Left renal cortex interstitium (tissue), 4 donors: ENCODE measurements at regions not wholly inside any gene's neighbourhood (a gene's known extent, or its start where the extent isn't known, plus 50 kb on each side); places are given as distances from the start of the nearest gene placed in this dataset.

Experiments used
- DNase-seq, 4 donors: peaks; one replicate each; pipeline ENCODE4 v3.0.0-alpha.2; 2013; ENCODE audit warnings: low read depth in 4 of 4, low spot score in 2 of 4, missing footprints in 1 of 4

GRCh38 chr10:69715899-69716606 is 85.7 kb upstream of the COL13A1 start:
- no peak for DNase-seq

- DNase-seq, result no peak
These were observed 84.8 kb upstream of the COL13A1 start for GRCh38 chr10:69716711-69717560.

- no peak for DNase-seq
These were observed 82.8 kb upstream of the COL13A1 start for GRCh38 chr10:69718951-69719350.

- peak in 3 of 4 donors; percentile 37 to 50 (median 41) for DNase-seq
These were observed 79.9 kb upstream of the COL13A1 start for GRCh38 chr10:69721690-69722310.

GRCh38 chr10:69723653-69724052 is 78.1 kb upstream of the COL13A1 start:
- DNase-seq, result no peak

GRCh38 chr10:69726850-69727249 is 74.9 kb upstream of the COL13A1 start:
- no peak for DNase-seq

GRCh38 chr10:69728335-69728870 is 73.3 kb upstream of the COL13A1 start:
- DNase-seq, result no peak

- no peak for DNase-seq
These were observed 72.2 kb upstream of the COL13A1 start for GRCh38 chr10:69729326-69730048.

- DNase-seq, result no peak
These were observed 71.2 kb upstream of the COL13A1 start for GRCh38 chr10:69730251-69731156.

GRCh38 chr10:69731184-69731583 is 70.5 kb upstream of the COL13A1 start:
- DNase-seq, result no peak

GRCh38 chr10:69731698-69732097 is 70.0 kb upstream of the COL13A1 start:
- no peak for DNase-seq

GRCh38 chr10:69732147-69732825 is 69.4 kb upstream of the COL13A1 start:
- DNase-seq, result no peak

GRCh38 chr10:69732826-69733150 is 68.9 kb upstream of the COL13A1 start:
- no peak for DNase-seq

GRCh38 chr10:69733791-69734261 is 67.9 kb upstream of the COL13A1 start:
- no peak for DNase-seq

- DNase-seq, result no peak
These were observed 67.3 kb upstream of the COL13A1 start for GRCh38 chr10:69734416-69734796.

GRCh38 chr10:69734797-69735468 is 66.8 kb upstream of the COL13A1 start:
- no peak for DNase-seq

GRCh38 chr10:69736886-69737641 is 64.6 kb upstream of the COL13A1 start:
- no peak for DNase-seq

GRCh38 chr10:69738071-69738470 is 63.6 kb upstream of the COL13A1 start:
- no peak for DNase-seq
